ENCODE measurements at regions not wholly inside any gene's neighbourhood (a gene's known extent, or its start where the extent isn't known, plus 50 kb on each side); places are given as distances from the start of the nearest gene placed in this dataset.

- TF ChIP-seq CREB1 (IDR thresholded peaks at IDR 0.05) (no peak), SUZ12 (IDR thresholded peaks at IDR 0.05; ENCODE audit: low read length) (no peak), SIN3A (conservative IDR thresholded peaks at IDR 0.05 in 1 of 2, IDR thresholded peaks at IDR 0.05 in 1 of 2; ENCODE audit: low read depth in 1 of 2, low read length in 2 of 2) (no peak), POLR2AphosphoS5 (IDR thresholded peaks at IDR 0.05; ENCODE audit: low read depth, low read length) (no peak), CTCF (IDR thresholded peaks at IDR 0.05; ENCODE audit: control extremely low read depth in 1 of 3, insufficient read depth in 1 of 3, low read depth in 1 of 3, low read length in 3 of 3) (no peak), ATF2 (IDR thresholded peaks at IDR 0.05; ENCODE audit: low read length) (no peak), EZH2 (IDR thresholded peaks at IDR 0.05; ENCODE audit: low read depth, low read length, severe bottlenecking) (no peak), EP300 (IDR thresholded peaks at IDR 0.05; ENCODE audit: borderline replicate concordance in 1 of 2, low read depth in 2 of 2, low read length in 2 of 2) (no peak), USF2 (IDR thresholded peaks at IDR 0.05; ENCODE audit: low read length) (no peak), MAFK (IDR thresholded peaks at IDR 0.05; ENCODE audit: low read depth, low read length) (no peak), JUND (IDR thresholded peaks at IDR 0.05; ENCODE audit: low read length) (no peak)
These were observed 2089.7 kb upstream of the CELF4 start for GRCh38 chr18:39655341-39655740.

All from H1 (cell line).